GM12891 (cell line): ENCODE measurements at regions not wholly inside any gene's neighbourhood (a gene's known extent, or its start where the extent isn't known, plus 50 kb on each side); places are given as distances from the start of the nearest gene placed in this dataset.

Source experiments
- PAX5 ChIP-seq: IDR thresholded peaks from 2 replicates; pipeline ENCODE4 v1.6.1; 2011; ENCODE audit warnings: low read length, moderate library complexity, mild to moderate bottlenecking; ENCODE audit not compliant: insufficient read depth, severe bottlenecking
- POLR2A ChIP-seq: IDR thresholded peaks from 2 replicates; pipeline ENCODE4 v1.6.1; 2011; ENCODE audit warnings: low read depth, low read length, control low read depth
- TAF1 ChIP-seq: IDR thresholded peaks from 2 replicates; pipeline ENCODE4 v1.6.1; 2011; ENCODE audit warnings: low read depth, low read length, control low read depth

DNA sequence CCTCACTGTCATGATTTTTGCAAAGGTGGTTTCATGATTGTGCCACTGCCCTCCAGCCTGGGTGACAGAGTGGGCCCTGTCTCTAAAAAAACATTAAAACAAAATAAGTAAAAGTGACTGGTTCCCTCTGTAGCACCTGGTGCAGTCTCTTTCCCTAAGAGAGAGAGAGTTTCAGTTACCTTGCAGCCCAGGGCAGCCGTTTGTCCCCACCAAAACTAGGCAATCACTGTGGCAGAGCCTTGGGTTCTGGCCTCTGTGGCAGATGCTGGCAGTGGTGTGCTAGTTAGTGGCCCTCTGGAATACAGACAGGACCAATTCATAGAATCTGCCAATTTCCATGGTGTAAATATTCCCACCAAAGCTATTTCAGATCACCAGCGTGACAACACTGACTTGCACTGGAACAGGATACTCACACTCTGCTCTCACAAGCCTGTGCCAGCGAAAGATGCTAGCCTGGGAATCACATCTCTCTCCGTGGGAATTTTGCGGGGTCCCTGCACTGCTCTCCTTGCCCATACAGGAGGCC lies 108.7 kb downstream of the TLR5 start:
- TF ChIP-seq POLR2A (no peak), TAF1 (no peak), PAX5 (no peak)
